M059J (cell line): ENCODE measurements at regions not wholly inside any gene's neighbourhood (a gene's known extent, or its start where the extent isn't known, plus 50 kb on each side); places are given as distances from the start of the nearest gene placed in this dataset.

Source experiments
- DNase-seq: peaks from one replicate; pipeline ENCODE4 v3.0.0-alpha.2; 2012; ENCODE audit warnings: low read depth

GRCh38 chr18:5596585-5596984, 52.8 kb upstream of the EPB41L3 start:
- no peak for DNase-seq
